ENCODE measurements at regions not wholly inside any gene's neighbourhood (a gene's known extent, or its start where the extent isn't known, plus 50 kb on each side); places are given as distances from the start of the nearest gene placed in this dataset.
"Not testable (repeated sequence)": the region's sequence is repeated elsewhere in the genome, so short reads cannot be mapped to it uniquely, and the experiment has no call there.

- TF ChIP-seq CTCF (IDR thresholded peaks at IDR 0.05; ENCODE audit: low read depth, low read length) = no peak
- Histone ChIP-seq H3K27me3 (no peaks in the 10 kb centered on the region), H3K9me3 (no peaks in the 10 kb centered on the region), H3K36me3 (no peaks in the 10 kb centered on the region), H3K4me1 (peaks cover 2% of the 10 kb centered on the region; the same call in 1 of the 2 replicates), H3K4me3 (ENCODE audit: low read depth, low read length) (no peak overlapping the region)
- no peak for DNase-seq
These were observed 182.4 kb downstream of the BCAS1 start for GRCh38 chr20:53887973-53888372.

- H3K9me3 ChIP-seq = no peaks in the 10 kb centered on the region
- DNase-seq = no peak
- no peaks in the 10 kb centered on the region for H3K27me3 ChIP-seq
- TF ChIP-seq CTCF (IDR thresholded peaks at IDR 0.05; ENCODE audit: low read depth, low read length) = no peak
- H3K4me3 ChIP-seq (ENCODE audit: low read depth, low read length) = no peak overlapping the region
- no peaks in the 10 kb centered on the region for H3K4me1 ChIP-seq
- H3K36me3 ChIP-seq = no peaks in the 10 kb centered on the region
These were observed 185.4 kb downstream of the BCAS1 start for GRCh38 chr20:53884859-53885541.

- no peaks in the 10 kb centered on the region for H3K9me3 ChIP-seq
- H3K27me3 ChIP-seq = no peaks in the 10 kb centered on the region
- H3K36me3 ChIP-seq = no peaks in the 10 kb centered on the region
- H3K4me3 ChIP-seq (ENCODE audit: low read depth, low read length) = no peak overlapping the region
- TF ChIP-seq CTCF (IDR thresholded peaks at IDR 0.05; ENCODE audit: low read depth, low read length) = no peak
- no peaks in the 10 kb centered on the region for H3K4me1 ChIP-seq
- DNase-seq = no peak
These were observed 187.1 kb downstream of the BCAS1 start for GRCh38 chr20:53883098-53883911.

GRCh38 chr20:53882438-53882986, 187.9 kb downstream of the BCAS1 start:
- not testable (repeated sequence) for H3K27me3 ChIP-seq; DNase-seq; H3K9me3 ChIP-seq; H3K36me3 ChIP-seq; H3K4me1 ChIP-seq; H3K4me3 ChIP-seq (ENCODE audit: low read depth, low read length)

- H3K9me3 ChIP-seq = no peaks in the 10 kb centered on the region
- TF ChIP-seq CTCF (IDR thresholded peaks at IDR 0.05; ENCODE audit: low read depth, low read length) = no peak
- no peaks in the 10 kb centered on the region for H3K27me3 ChIP-seq
- no peak overlapping the region for H3K4me3 ChIP-seq (ENCODE audit: low read depth, low read length)
- no peaks in the 10 kb centered on the region for H3K36me3 ChIP-seq
- no peaks in the 10 kb centered on the region for H3K4me1 ChIP-seq
- no peak for DNase-seq
These were observed 189.0 kb downstream of the BCAS1 start for GRCh38 chr20:53881362-53881761.

- Histone ChIP-seq H3K36me3 (no peaks in the 10 kb centered on the region), H3K4me3 (ENCODE audit: low read depth, low read length) (no peak overlapping the region), H3K27me3 (no peaks in the 10 kb centered on the region), H3K9me3 (no peaks in the 10 kb centered on the region), H3K4me1 (no peaks in the 10 kb centered on the region)
- no peak for TF ChIP-seq CTCF (IDR thresholded peaks at IDR 0.05; ENCODE audit: low read depth, low read length)
- DNase-seq = no peak
These were observed 190.2 kb downstream of the BCAS1 start for GRCh38 chr20:53880108-53880641.

All from BE2C (cell line).